Activated CD4-positive, alpha-beta T cell treated with anti-CD3 and anti-CD28 coated beads for 4 hours (primary cell): ENCODE measurements at regions not wholly inside any gene's neighbourhood (a gene's known extent, or its start where the extent isn't known, plus 50 kb on each side); places are given as distances from the start of the nearest gene placed in this dataset.

ENCODE experiments used
- DNase-seq, 2 donors: peaks; one replicate each; pipeline ENCODE4 v3.0.0-alpha.2; 2020

- DNase-seq, result peak in 1 of 2 donors; percentile 4
These were observed 55.0 kb upstream of the PRDM5 start for GRCh38 chr4:120977435-120977997.

- DNase-seq, result no peak
These were observed 50.7 kb upstream of the PRDM5 start for GRCh38 chr4:120973207-120973606.
